ENCODE measurements at regions not wholly inside any gene's neighbourhood (a gene's known extent, or its start where the extent isn't known, plus 50 kb on each side); places are given as distances from the start of the nearest gene placed in this dataset.
"Not testable (repeated sequence)": the region's sequence is repeated elsewhere in the genome, so short reads cannot be mapped to it uniquely, and the experiment has no call there.

DNA sequence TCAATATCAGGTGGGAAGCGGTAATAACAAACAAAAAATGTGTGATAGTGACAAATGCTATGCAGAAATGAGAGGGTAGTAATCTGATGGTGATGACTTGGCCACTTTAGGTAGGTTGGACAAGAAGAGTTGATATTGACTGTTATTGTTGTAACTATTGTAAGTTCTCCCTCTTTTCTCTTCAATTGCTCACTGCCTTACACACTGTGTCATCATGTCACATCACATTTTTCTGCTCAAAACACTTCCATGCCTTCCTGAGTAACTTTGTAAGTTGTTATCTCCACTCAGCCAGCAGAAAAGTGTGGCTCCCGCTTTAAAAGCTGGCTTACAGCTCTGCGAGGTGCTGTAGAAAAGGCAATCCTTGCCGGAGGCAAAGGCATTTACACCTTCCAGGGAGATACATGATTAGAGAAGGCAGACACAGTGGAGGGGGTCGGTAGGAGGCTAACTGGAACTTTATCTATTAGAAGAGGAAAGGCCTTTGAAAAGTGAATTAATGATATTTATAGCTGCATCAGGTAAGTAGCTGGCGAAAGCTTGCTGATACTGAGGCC, 85.2 kb upstream of the CLINT1 start:
- DNase-seq (ENCODE audit: low read depth) = no peak

DNA sequence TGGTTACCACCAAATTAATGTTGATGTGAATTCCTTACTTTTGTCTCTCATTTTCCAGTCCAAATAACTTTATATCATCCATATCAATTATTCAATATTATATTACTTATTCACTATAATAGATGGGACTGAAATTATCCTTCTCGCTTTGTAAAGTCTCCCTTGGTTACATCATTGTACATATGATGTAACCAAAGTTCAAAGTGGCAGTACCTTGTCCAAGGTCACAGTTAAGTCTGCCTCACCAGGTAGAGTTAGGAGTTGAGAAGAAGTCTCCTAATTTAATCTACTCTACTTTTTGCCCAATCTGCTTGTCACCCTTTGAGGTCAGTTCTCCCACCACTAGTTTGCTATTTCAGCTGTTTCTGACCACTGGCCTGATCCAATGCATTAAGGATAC, 83.7 kb upstream of the CLINT1 start:
- no peak for DNase-seq (ENCODE audit: low read depth)

DNA sequence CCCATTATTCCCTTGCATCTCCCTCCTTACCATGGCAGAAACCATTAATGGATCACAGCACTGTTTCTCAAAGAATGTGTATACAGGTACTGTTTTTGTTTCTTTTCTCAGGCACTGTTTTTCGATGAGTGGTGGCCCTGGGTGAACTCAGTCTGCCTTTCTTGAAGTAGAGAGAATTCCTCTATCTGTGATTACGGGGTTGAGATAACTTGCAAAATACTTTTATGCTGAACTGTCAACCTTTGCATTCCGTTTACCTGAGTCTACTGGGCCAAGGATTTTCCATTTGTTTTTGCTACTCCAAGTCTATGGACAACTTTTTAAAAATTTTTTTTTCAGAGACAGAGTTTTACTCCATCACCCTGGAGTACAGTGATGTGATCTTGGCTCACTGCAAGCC, 82.7 kb upstream of the CLINT1 start:
- no peak for DNase-seq (ENCODE audit: low read depth)

DNA sequence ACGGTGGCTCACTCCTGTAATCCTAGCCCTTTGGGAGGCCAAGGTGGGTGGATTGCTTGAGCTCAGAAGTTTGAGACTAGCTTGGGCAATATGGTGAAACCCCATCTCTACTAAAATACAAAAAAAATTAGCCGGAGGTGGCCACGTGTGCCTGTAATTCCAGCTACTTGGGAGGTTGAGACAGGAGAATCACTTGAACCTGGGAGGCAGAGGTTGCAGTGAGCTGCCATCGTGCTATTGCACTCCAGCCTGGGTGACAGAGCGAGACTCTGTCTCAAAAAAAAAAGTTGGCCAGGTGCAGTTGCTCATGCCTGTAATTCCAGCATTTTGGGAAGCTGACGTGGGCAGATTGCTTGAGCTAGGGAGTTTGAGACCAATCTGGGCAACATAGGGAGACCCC, 79.2 kb upstream of the CLINT1 start:
- DNase-seq (ENCODE audit: low read depth) = not testable (repeated sequence)

DNA sequence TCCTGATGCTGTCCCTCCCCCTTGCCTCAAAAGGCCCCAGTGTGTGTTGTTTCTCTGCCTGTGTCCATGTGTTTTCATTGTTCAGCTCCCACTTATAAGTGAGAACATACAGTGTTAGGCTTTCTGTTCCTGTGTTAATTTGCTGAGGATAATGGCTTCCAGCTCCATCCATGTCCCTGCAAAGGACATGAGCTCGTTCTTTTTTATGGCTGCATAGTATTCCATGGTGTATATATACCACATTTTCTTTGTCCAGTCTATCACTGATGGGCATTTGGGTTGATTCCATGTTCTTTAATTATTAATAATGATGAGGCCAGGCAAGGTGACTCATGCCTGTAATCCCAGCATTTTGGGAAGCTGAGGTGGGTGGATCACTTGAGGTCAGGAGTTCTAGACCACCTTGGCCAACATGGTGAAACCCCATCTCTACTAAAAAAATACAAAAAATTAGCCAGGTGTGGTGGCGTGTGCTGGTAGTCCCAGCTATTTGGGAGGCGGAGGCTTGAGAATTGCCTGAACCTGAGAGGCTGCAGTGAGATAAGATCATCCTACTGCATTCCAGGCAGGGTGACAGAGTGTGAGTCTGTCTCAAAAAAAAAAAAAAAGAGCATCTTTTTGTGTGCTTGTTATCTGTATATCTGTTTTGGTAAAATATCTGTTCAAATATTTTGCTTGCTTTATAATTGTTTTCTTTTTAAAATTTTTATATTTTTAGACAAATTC, 78.0 kb upstream of the CLINT1 start:
- DNase-seq (ENCODE audit: low read depth) = not testable (repeated sequence)

DNA sequence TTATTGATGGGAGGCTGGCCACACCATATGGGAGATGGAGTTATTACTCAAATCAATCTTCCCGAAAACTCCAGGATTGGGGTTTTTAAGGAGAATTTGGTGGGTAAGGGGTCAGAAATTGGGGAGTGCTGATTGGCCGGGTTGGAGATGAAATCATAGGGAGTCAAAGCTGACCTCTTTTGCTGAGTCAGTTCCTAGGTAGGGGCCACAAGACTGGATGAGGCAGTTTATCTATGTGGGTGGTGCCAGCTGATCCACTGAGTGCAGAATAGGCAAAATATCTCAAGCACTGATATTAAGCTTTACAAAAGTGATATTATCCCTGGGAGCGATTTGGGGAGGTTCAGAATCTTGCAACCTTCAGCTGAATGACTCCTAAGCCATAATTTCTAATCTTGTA, 75.7 kb upstream of the CLINT1 start:
- no peak for DNase-seq (ENCODE audit: low read depth)

DNA sequence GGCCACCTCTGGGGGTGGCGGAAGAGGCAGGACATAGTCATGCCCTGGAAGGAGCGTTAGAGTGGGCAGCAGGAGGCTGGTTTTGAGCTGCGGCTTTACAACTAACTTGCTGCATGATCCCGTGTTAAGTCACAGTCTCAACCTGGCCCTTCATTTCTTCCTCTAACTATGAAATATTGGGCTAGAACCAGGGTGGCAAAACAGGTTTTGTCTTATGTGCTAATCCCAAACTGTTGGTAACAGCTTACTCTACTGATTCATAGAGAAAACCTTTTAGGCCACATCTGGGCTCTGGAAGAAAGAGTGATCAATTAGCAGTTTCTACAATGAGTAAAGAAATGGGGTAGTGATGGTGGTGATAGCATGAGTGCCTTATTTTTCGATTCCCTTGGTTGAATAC, 74.1 kb upstream of the CLINT1 start:
- no peak for DNase-seq (ENCODE audit: low read depth)

DNA sequence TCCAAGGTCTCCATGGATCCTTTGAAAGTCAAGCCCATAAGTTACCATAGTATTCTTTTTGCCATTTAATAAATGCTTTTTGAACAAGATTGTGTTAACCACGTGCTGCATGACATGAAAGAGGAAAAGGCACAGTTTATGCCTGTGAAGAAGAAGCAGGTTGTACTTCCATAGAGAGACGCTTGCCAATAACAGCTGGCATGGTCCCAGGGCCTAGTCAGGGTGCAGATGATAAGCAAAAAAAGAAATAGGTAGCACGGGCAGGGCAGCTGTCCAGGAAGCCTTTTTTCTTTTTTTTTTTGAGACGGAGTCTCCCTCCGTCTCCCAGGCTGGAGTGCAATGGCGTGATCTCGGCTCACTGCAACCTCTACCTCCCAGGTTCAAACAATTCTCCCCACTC, 71.8 kb upstream of the CLINT1 start:
- no peak for DNase-seq (ENCODE audit: low read depth)

DNA sequence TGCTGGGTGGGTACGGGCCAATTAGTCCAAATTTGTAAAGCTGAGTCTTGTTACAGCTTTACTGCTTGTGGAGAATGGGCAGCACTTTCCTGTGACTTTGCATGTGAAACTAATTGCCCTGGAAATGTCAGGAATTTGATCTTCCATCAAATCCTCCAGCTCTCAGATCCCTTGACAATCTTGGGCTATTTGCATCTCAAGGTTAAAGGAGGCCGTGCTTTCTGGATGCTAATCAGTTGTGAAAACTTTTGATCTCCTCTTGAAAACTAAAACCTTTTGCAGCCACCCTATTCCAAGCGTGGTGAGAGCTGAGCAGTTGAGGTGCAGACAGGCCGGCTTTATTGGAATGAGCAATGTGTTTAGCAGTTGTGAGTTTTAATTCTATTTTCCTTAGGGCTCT, 68.0 kb upstream of the CLINT1 start:
- no peak for DNase-seq (ENCODE audit: low read depth)

DNA sequence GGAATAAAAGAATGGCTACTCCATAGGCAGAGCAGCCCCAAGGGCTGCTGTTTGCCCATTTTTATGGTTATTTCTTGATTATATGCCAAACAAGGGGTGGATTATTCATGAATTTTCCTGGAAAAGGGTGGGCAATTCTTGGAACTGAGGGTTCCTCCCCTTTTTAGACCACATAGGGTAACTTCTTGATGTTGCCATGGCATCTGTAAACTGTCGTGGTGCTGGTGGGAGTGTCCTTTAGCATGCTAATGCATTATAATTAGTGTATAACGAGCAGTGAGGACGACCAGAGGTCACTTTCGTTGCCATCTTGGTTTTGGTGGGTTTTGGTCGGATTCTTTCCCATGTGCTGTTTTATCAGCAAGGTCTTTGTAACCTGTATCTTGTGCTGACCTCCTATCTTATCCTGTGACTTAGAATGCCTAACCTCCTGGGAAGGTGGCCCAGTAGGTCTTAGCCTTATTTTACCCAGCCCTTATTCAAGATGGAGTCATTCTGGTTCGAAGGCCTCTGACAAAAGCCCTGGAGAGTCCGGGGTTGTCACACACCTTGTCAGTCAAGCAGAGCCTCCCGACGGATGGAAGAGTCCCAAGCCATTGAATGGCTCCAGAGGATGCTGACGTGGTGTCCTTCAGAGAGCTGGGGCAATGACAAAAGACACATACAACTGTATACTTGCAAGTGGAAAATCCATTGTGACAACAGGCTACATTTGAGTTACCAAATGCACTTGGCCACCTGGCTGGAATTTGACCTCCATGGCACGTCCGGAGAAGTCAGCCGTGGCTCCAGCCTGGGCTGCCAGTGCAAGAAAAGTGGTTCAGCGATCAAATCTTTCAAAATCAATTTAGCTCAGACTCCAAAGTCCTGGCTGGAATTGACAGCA, 67.1 kb upstream of the CLINT1 start:
- no peak for DNase-seq (ENCODE audit: low read depth)

DNA sequence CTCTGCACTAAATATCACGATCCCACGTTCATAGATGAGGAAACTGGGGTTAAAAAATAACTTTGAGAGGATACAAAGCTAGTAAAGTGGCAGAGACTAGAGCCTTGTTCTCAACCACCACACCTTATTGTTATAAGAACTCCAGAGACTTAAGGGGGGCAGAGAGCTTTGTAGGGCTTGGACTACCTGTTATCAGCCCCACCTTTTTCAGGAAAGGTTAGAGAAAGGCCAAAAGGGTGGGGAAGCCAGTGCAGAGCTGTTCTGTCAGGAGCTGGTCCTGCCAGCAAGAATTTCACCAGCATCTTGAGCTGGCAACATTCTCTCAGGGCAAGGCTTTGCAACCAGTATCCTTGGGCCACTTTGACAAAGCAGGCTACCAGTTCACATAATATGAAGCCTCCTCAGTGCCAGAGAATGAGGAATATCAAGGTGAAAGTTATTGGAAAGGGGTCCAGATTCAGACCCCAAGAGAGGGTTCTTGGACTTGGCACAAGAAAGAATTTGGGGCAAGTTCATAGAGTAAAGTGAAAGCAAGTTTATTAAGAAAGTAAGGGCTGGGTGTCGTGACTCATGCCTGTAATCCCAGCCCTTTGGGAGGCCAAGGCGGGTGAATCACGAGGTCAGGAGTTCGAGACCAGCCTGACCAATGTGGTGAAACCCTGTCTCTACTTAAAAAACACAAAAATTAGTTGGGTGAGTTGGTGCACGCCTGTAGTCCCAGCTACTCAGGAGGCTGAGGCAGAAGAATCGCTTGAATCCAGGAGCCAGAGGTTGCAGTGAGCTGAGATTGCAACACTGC, 66.2 kb upstream of the CLINT1 start:
- no peak for DNase-seq (ENCODE audit: low read depth)

DNA sequence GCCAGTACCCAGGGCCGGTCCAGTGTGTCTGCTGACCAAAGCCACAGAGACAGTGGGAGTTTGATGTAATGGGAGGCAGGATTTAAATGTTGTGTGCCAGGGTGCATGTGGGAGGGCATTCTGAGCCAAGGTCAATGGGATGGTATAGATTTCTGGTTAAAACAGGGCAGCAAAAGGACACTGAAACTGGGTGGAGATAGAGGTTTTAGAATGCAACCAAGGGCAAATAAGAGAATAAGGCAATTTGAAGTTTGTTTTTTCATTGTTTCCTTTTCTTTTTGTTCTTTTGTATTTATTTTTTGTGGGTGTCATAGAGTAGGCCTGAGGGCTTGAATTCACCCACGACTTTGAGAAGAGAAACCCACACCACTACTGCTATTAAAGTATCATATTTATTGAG, 65.5 kb upstream of the CLINT1 start:
- DNase-seq (ENCODE audit: low read depth) = no peak

DNA sequence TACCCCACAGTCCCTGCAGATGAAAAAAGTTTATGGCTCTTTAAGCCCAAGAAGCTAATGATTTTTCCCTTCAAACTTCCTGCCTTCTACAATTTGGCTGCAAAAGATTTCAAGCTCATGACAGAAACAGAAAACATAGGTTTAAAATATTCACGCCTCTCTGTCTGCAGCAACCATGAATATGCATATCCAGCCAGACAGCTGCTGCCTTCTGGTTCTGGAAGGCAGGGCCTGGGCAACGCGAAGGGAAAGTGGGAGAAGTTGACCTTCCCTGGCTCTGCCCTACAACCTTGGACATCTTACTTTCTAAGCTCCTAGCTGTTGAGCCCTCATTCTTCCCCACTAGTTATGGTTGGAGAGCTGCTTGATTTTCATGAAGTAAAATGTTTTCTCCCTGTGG, 64.8 kb upstream of the CLINT1 start:
- no peak for DNase-seq (ENCODE audit: low read depth)

DNA sequence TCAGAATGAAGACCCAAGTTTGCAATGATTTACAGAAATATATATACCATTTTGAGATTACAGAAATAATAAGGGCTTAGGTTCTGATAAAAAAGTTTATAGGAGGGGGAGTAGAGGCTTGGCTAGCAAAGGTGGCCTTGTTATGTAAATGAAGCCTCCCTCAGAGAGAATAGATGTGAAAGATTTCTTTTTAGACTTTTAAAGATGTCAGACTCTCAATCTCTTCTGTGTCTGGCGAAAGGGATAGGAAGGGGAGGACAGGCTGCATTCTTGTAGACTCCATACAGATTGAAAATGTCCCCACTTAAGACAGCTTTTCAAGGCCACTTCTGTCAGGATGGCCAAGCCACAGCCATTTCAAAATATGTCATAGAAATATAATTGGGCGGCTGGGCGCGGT, 63.1 kb upstream of the CLINT1 start:
- DNase-seq (ENCODE audit: low read depth) = no peak

DNA sequence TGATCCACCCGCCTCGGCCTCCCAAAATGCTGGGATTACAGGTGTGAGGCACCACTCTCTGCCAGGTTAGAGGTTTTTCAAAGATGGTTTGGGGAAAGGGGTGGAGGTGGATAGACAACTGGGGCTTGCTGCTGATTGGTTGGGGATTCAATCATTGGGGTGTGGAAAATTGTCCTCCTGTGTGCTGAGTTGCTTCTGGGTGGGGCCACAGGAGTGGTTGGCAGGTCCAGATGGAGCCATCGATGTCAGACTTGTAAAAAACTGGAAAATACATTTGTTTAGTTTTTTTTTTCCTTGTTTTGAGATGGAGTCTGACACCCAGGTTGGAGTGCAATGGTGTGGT, 61.9 kb upstream of the CLINT1 start:
- DNase-seq (ENCODE audit: low read depth) = no peak

DNA sequence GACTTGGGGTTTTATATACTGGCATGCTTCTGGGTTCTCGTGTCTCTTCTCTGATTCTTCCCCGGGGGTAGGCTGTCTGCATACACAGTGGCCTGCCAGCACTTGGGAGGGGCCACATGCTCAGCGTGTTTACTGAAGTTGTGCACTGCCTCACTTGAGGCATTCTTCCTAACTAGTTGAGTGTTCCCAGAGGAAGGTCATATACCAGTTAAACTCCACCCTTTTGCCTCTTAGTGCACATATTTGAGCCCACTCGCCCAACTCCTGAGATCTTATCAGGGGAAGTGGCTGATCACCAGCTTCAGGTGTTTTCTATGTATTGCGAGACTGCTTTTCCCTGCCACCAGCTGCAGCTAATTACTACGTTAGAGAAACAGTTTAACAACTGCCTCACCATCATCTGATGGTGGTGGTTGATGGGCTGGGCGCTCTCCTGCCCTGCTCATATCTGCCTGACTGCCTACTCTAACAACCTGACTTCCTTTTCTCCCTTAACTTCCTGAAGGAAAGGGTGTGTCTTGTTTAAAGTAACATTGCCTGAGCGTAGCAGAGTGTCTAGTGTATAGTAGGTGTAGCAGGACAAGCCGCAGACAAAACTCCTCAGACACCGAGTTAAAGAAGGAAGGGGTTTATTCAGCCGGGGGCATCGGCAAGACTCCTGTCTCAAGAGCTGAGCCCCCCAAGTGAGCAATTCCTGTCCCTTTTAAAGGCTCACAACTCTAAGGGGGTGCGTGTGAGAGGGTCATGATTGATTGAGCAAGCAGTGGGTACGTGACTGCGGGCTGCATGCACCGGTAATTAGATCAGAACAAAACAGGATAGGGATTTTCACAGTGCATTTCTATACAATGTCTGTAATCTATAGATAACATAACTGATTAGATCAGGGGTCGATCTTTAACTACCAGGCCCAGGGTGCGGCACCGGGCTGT, 60.1 kb upstream of the CLINT1 start:
- no peak for DNase-seq (ENCODE audit: low read depth)

DNA sequence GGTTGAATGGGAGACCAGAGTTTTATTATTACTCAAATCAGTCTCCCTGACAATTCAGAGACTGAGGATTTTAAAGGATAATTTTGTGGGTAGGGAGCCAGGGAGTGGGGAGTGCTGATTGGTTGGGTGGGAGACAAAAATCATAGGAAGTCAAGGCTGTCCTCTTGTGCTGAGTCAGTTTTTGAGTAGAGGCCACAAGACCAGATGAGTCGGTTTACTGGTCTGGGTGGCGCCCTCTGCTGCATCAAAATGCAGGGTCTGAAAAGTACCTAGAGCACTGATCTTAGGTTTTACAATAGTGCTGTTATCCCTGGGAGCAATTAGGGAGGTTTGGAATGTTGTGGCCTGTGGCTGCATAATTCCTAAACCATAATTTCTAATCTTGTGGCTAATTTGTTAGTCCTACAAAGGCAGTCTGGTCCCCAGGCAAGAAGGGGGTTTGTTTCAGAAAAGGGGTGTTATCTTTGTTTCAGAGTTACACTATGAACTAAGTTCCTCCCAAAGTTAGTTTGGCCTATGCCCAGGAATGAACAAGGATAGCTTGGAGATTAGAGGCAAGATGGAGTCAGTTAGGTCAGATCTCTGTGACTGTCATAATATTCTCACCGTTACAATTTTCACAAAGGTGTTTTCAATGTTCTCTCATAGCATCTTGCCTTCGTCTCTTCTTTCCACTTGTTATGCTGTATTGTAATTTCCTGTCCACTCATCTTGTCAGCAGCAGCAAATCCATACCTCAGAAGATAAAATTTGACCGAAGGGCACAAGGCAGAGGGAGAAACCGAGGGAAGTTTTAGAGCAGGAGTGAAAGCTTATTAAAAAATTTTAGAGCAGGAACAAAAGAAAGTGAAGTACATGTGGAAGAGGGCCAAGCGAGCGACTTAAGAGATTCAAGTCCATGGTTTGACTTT, 59.2 kb upstream of the CLINT1 start:
- DNase-seq (ENCODE audit: low read depth) = peak; percentile 92

DNA sequence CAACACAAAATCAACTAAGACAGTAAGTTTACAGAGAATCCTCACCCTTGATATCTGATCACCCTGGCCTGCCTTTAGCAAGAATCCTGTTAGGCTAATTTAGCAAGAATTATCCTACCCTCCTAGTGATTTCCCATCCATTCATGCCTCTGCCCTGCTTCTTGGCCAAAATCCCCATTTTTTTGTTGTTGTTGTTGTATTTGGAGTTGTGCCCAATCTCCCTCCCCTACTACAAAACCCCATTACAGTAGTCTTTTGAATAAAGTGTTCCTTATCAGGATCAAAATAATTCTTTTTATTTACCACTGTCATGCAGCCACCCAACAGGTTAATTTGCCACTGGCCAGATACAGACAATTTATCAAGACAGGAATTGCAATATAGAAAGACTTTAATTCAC, 58.5 kb upstream of the CLINT1 start:
- DNase-seq (ENCODE audit: low read depth) = no peak

DNA sequence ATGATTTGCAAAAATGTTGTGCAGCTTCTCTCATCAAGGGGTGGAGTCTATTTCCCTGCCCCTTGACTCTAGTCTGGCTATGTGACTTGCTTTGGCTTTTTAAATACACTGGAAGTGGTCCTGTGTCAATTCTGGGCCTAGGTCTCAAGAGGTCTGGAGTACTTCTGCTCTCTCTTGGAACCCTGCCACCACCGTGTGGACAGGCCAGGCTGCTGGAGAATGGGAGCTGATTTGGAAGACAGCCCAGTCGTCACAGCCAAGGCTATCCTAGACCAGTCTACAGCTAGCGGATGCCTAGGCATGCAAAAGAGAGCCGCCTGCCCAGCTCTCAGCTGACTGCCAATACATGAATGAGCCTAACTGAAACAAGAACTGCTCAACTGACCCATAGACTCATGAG, 56.7 kb upstream of the CLINT1 start:
- DNase-seq (ENCODE audit: low read depth) = no peak

DNA sequence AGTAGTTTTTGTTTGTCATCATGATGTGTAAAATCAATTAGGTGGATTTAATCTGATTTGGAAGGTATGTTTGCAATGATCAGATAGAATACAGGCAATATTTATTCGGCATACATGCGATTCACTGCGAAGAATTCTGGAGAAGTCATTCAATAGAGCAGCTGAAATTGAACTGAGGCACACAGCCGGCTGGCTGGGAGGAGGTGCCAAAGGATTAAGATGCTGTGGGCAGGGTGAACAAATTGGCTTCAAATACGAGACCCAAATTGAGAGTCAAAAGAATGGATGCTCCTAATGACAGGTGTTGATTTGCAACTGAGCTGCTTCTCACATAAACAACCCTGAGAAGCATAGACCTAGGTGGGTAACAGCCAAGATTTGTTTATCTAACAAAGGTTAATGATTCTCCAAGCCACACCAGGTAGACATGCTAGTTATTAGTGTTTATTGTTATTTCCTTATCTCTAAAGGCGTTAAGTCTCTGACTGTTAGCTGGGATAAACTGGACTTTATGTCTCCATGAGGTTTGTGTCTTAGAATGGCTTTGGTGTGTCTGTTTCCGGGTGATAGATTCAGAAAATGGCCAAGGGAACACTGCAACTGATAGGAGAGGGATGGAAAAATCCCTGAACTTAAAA, 55.3 kb upstream of the CLINT1 start:
- DNase-seq (ENCODE audit: low read depth) = no peak

Data from stromal cell of bone marrow (primary cell).